ENCODE measurements at regions not wholly inside any gene's neighbourhood (a gene's known extent, or its start where the extent isn't known, plus 50 kb on each side); places are given as distances from the start of the nearest gene placed in this dataset.

GRCh38 chr22:49044091-49044490 is 783.6 kb downstream of the BRD1 start:
- BruUV-seq (replicated peaks), result no TSS peak
- no peaks in the 10 kb centered on the region for H3K36me3 ChIP-seq (ENCODE audit: control insufficient read depth in 1 of 2, insufficient read depth in 2 of 2, low read length in 2 of 2)
- DNase-seq (ENCODE audit: low read depth, low spot score) (no peak), ATAC-seq (no peak)
- intact Hi-C loops (cut with micrococcal nuclease), result no loop called here
- no peaks in the 10 kb centered on the region for H3K4me1 ChIP-seq (ENCODE audit: control insufficient read depth in 1 of 2, insufficient read depth in 2 of 2, low read length in 2 of 2)
- no peaks in the 10 kb centered on the region for H3K79me2 ChIP-seq (ENCODE audit: insufficient read depth, low read length)
- H3K27me3 ChIP-seq (ENCODE audit: insufficient read depth, low read length), result peaks cover 35% of the 10 kb centered on the region
- no peak overlapping the region for H2AFZ ChIP-seq (ENCODE audit: low read depth, low read length, poor library complexity, severe bottlenecking)
- H3K4me3 ChIP-seq (replicated peaks in 1 of 2; ENCODE audit: low read depth in 1 of 2, low read length in 2 of 2), result no peak overlapping the region
- no peak overlapping the region for H3K4me2 ChIP-seq (ENCODE audit: low read length)
- CTCF ChIA-PET, result interaction anchor here (5.1 kb wide), 1 partner anchor 262 kb away, joined by 207 read pairs; no protein-coding TSS in a partner anchor
- H3K9me3 ChIP-seq (ENCODE audit: control insufficient read depth in 1 of 2, insufficient read depth in 1 of 2, low read depth in 1 of 2, low read length in 2 of 2), result no peaks in the 10 kb centered on the region
- H3K9ac ChIP-seq (ENCODE audit: low read length), result no peak overlapping the region
- no peak for TF ChIP-seq POLR2A (IDR thresholded peaks at IDR 0.05; ENCODE audit: borderline replicate concordance, extremely low read depth, insufficient read depth, insufficient read length)
- no peak for TF ChIP-seq REST (IDR thresholded peaks at IDR 0.05; ENCODE audit: low read depth)
- TF ChIP-seq SP1 (IDR thresholded peaks at IDR 0.05; ENCODE audit: low read depth), result no peak
- no peak for TF ChIP-seq FOSL1 (IDR thresholded peaks at IDR 0.05; ENCODE audit: low read depth)
- no peak for TF ChIP-seq ELF1 (IDR thresholded peaks at IDR 0.05; ENCODE audit: borderline replicate concordance, low read depth)
- TF ChIP-seq ZNF274 (IDR thresholded peaks at IDR 0.05; ENCODE audit: low read depth, low read length), result no peak
- no peak for TF ChIP-seq EZH2phosphoT487 (IDR thresholded peaks at IDR 0.05; ENCODE audit: borderline replicate concordance)
- TF ChIP-seq SRF (IDR thresholded peaks at IDR 0.05; ENCODE audit: low read depth), result no peak
- no peak for TF ChIP-seq MAX (IDR thresholded peaks at IDR 0.05)
- TF ChIP-seq SIN3A (IDR thresholded peaks at IDR 0.05; ENCODE audit: low read depth), result no peak
- TF ChIP-seq RAD21 (IDR thresholded peaks at IDR 0.05; ENCODE audit: low read depth), result no peak
- TF ChIP-seq EZH2 (IDR thresholded peaks at IDR 0.05), result no peak
- no peak for TF ChIP-seq ATF3 (IDR thresholded peaks at IDR 0.05)
- no peak for TF ChIP-seq ZBTB33 (IDR thresholded peaks at IDR 0.05; ENCODE audit: extremely low read depth, insufficient replicate concordance, low read length)
- TF ChIP-seq EGR1 (IDR thresholded peaks at IDR 0.05; ENCODE audit: low read depth), result no peak
- TF ChIP-seq TCF7L2 (IDR thresholded peaks at IDR 0.05; ENCODE audit: borderline replicate concordance, extremely low read depth, insufficient read depth, insufficient read length), result no peak
- POLR2A ChIA-PET, result no interaction called here
- RAD21 ChIA-PET (ENCODE audit: low non-redundant PET in 1 of 2, low total read pairs in 2 of 2, uncharacterized antibody in 2 of 2, unreplicated experiment in 2 of 2), result no interaction called here
- no peak overlapping the region for H3K27ac ChIP-seq (ENCODE audit: low read depth, low read length)
- no peaks in the 10 kb centered on the region for H4K20me1 ChIP-seq (ENCODE audit: insufficient read depth)
- H3K9me2 ChIP-seq (ENCODE audit: insufficient read depth), result no peaks in the 10 kb centered on the region
